ENCODE measurements at regions not wholly inside any gene's neighbourhood (a gene's known extent, or its start where the extent isn't known, plus 50 kb on each side); places are given as distances from the start of the nearest gene placed in this dataset.

DNA sequence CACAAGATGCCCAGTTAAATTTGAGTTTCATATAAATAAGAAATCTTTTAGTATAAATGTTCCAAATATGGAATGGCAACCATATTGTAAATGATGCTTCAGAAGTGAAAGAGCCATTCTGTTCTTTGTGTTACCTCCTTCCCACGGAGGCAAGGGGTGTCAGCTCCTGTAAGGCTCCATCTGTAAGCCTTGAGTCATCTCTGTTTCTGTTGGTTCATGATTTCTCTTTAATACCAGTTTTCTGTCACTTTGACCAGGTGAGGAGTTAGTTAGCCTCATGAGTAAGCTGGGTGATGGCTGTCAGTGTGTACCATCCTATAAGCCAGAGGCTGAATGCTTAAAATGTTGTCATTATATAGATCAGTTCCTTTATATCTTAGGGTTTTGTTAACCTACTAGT, 61.9 kb downstream of the TMEM30B start:
- in situ Hi-C loops (cut with MboI; ENCODE audit: low sequenced_read_pairs, unreplicated experiment) = no loop called here
- TF ChIP-seq, protein P1, sequence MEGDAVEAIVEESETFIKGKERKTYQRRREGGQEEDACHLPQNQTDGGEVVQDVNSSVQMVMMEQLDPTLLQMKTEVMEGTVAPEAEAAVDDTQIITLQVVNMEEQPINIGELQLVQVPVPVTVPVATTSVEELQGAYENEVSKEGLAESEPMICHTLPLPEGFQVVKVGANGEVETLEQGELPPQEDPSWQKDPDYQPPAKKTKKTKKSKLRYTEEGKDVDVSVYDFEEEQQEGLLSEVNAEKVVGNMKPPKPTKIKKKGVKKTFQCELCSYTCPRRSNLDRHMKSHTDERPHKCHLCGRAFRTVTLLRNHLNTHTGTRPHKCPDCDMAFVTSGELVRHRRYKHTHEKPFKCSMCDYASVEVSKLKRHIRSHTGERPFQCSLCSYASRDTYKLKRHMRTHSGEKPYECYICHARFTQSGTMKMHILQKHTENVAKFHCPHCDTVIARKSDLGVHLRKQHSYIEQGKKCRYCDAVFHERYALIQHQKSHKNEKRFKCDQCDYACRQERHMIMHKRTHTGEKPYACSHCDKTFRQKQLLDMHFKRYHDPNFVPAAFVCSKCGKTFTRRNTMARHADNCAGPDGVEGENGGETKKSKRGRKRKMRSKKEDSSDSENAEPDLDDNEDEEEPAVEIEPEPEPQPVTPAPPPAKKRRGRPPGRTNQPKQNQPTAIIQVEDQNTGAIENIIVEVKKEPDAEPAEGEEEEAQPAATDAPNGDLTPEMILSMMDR (IDR thresholded peaks at IDR 0.05; ENCODE audit: borderline replicate concordance, control extremely low read depth, extremely low read depth, insufficient read depth, missing control alignments) = no peak
- DNase-seq (ENCODE audit: low spot score) = no peak

DNA sequence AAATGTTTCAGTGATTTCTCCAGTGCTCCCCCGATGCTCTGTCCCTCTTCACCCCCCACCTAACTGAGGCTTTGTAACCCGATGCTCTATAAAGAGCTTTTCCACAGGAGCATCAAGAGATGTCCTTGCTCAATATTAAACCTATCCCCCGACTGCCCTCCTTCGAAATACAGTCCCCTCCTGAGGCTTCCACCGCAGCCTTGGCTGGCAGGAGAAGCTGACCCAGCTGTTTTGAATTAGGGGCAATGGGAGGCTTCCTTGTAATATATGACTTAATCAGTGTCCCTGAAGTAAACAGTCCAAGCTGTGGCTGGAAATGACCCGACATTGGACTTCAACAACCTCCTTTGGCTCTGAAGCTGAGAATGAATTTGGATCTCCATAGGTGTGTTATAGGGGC, 62.4 kb downstream of the TMEM30B start:
- TF ChIP-seq, protein P1 (IDR thresholded peaks at IDR 0.05; ENCODE audit: borderline replicate concordance, control extremely low read depth, extremely low read depth, insufficient read depth, missing control alignments) = no peak
- no peak for DNase-seq (ENCODE audit: low spot score)
- in situ Hi-C loops (cut with MboI; ENCODE audit: low sequenced_read_pairs, unreplicated experiment) = no loop called here

DNA sequence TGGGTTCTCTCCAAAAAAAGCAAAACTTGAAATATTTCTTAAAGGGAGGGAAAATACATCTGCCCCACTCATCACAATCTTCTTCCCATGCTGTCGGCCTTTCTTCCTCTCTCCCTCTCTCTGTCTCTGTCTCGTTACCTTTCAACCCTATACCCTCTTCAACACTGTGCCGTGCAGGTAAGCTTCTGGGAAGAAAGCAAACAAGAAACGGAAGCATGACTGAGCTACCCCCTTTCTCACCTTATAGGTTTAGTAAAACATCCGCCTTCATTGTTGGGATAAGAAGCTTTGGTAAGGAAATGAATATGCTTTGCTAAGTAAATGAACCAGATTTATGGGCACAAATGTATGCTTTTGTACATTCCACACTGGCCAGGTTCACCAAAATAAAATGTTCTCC, 63.0 kb downstream of the TMEM30B start:
- in situ Hi-C loops (cut with MboI; ENCODE audit: low sequenced_read_pairs, unreplicated experiment) = no loop called here
- no peak for DNase-seq (ENCODE audit: low spot score)
- TF ChIP-seq, protein P1 (IDR thresholded peaks at IDR 0.05; ENCODE audit: borderline replicate concordance, control extremely low read depth, extremely low read depth, insufficient read depth, missing control alignments) = no peak

DNA sequence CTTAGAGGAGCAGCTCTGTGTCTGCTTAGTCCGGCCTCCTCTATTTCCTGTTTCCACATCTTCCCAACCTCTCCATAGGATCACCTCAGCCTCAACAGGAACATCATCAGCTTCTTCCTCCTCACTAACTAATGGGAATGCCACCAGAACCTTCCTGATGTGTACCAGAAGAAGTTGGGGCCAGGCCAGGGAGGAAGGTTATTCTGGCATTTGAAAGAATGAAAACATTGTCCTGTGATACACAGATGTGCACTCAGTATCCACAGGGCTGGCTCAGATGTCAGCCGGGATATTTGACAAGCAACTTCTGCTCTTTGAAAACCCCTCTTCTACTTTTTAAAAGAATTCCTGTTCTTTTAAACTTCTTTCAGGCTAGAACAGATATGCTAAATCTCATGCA, 63.6 kb downstream of the TMEM30B start:
- in situ Hi-C loops (cut with MboI; ENCODE audit: low sequenced_read_pairs, unreplicated experiment) = no loop called here
- TF ChIP-seq, protein P1 (IDR thresholded peaks at IDR 0.05; ENCODE audit: borderline replicate concordance, control extremely low read depth, extremely low read depth, insufficient read depth, missing control alignments) = no peak
- DNase-seq (ENCODE audit: low spot score) = no peak

DNA sequence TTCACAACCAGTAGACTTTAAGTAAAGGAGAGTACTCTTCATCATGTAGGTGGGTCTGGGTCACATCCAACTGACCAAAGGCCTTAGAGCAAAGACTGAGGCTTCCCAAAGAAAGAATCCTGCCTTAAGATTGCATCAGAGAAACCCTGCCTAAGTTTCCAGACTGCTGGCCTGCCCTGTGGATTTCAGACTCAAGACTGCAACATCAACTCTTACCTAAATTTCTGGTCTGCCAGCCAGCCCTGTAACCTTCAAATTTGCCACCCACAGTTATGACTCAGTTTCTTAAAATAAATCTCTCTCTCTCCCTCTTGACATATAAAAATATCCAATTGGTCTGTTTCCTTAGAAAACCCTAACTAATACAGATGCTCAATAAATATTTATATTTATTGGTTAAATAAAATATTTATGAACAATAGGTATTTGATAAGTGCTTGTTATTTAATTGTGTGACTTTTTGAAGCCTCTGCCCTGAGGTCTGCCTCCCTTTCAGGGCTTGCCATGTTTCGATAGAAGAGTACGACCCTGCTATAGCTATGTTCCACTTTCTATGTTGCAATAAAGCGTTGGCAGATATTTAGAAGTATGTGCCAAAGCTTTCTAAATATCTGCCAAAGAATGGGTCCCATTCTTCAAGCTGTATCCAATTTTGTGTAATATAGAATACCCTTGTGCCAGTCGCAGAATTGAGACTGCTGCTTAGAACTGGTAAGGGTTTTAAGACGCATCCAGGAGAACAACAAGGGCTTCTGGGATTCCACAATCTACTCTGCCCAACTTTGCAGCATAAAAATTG, 65.7 kb downstream of the TMEM30B start:
- in situ Hi-C loops (cut with MboI; ENCODE audit: low sequenced_read_pairs, unreplicated experiment) = no loop called here
- DNase-seq (ENCODE audit: low spot score) = no peak
- TF ChIP-seq, protein P1 (IDR thresholded peaks at IDR 0.05; ENCODE audit: borderline replicate concordance, control extremely low read depth, extremely low read depth, insufficient read depth, missing control alignments) = no peak

DNA sequence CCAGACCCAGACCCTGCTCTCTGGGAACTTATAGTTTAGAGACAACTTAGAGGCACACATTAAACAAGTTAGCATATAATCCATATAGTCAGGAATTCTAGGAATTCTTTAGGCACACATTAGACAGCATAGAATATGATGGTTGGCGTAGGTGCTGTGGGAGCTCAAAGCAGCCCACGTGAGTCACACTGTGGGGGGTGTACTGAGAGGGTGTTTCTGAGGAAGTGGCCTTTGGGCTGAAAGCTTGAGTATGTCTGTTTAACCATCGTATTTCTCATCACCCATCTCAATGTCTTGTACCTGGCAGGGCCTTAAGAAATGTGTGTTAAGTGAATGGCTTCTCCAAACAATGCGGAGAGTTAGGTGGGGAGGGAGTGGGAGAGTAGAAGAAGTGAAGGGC, 67.2 kb downstream of the TMEM30B start:
- TF ChIP-seq, protein P1 (IDR thresholded peaks at IDR 0.05; ENCODE audit: borderline replicate concordance, control extremely low read depth, extremely low read depth, insufficient read depth, missing control alignments) = no peak
- in situ Hi-C loops (cut with MboI; ENCODE audit: low sequenced_read_pairs, unreplicated experiment) = no loop called here
- no peak for DNase-seq (ENCODE audit: low spot score)
